ENCODE measurements at regions not wholly inside any gene's neighbourhood (a gene's known extent, or its start where the extent isn't known, plus 50 kb on each side); places are given as distances from the start of the nearest gene placed in this dataset.

GRCh38 chr5:173689171-173689736 lies 72.8 kb upstream of the BOD1 start (continued):
- TF ChIP-seq MYC (CRISPR knock-in tag; IDR thresholded peaks at IDR 0.05; ENCODE audit: borderline replicate concordance) (no peak; the same call in 1 of the 2 replicates), NAIF1 (CRISPR knock-in tag; IDR thresholded peaks at IDR 0.05; ENCODE audit: borderline replicate concordance) (no peak), ZNF761 (CRISPR knock-in tag; conservative IDR thresholded peaks at IDR 0.05) (no peak), E2F1 (CRISPR knock-in tag; IDR thresholded peaks at IDR 0.05) (no peak), ZNF350 (CRISPR knock-in tag; IDR thresholded peaks at IDR 0.05; ENCODE audit: borderline replicate concordance, low read depth) (peak; percentile 23; the same call in 1 of the 2 replicates), KIAA2018 (CRISPR knock-in tag; IDR thresholded peaks at IDR 0.05; ENCODE audit: borderline replicate concordance) (no peak), ZNF704 (CRISPR knock-in tag; IDR thresholded peaks at IDR 0.05; ENCODE audit: borderline replicate concordance) (no peak), ZUFSP (CRISPR knock-in tag; IDR thresholded peaks at IDR 0.05; ENCODE audit: borderline replicate concordance) (no peak), MLX (CRISPR knock-in tag; IDR thresholded peaks at IDR 0.05) (no peak), SAFB2 (CRISPR knock-in tag; IDR thresholded peaks at IDR 0.05; ENCODE audit: borderline replicate concordance, low read depth) (no peak), EP300 (IDR thresholded peaks at IDR 0.05; ENCODE audit: low read depth in 2 of 2, low read length in 2 of 2) (peak in 1 of 2 experiments; percentile 39; a peak in 1 of 4 replicates), EP300 (CRISPR knock-in tag; IDR thresholded peaks at IDR 0.05; ENCODE audit: borderline replicate concordance) (no peak), FLYWCH1 (CRISPR knock-in tag; IDR thresholded peaks at IDR 0.05) (no peak), MIXL1 (CRISPR knock-in tag; IDR thresholded peaks at IDR 0.05) (peak; percentile 50; the same call in 1 of the 2 replicates), ZNF672 (CRISPR knock-in tag; IDR thresholded peaks at IDR 0.05) (no peak), HOXA7 (CRISPR knock-in tag; IDR thresholded peaks at IDR 0.05) (no peak), ZNF33A (CRISPR knock-in tag; IDR thresholded peaks at IDR 0.05; ENCODE audit: borderline replicate concordance) (no peak)

All from HepG2 (cell line).